ENCODE measurements at regions not wholly inside any gene's neighbourhood (a gene's known extent, or its start where the extent isn't known, plus 50 kb on each side); places are given as distances from the start of the nearest gene placed in this dataset.
"Not testable (repeated sequence)": the region's sequence is repeated elsewhere in the genome, so short reads cannot be mapped to it uniquely, and the experiment has no call there.

- H3K9ac ChIP-seq (ENCODE audit: low read length); H2AFZ ChIP-seq (ENCODE audit: low read length); H3K36me3 ChIP-seq (replicated peaks; ENCODE audit: insufficient read depth, low read length); H3K4me2 ChIP-seq (ENCODE audit: low read depth, low read length); H3K9me3 ChIP-seq (replicated peaks; ENCODE audit: insufficient read depth, low read length); H3K79me2 ChIP-seq (ENCODE audit: low read length); H3K4me1 ChIP-seq (ENCODE audit: low read length); H4K20me1 ChIP-seq (ENCODE audit: insufficient read depth, low read length); H3K4me3 ChIP-seq (ENCODE audit: low read length); H3K9me2 ChIP-seq (replicated peaks; ENCODE audit: insufficient read depth, low read length); DNase-seq; H3K27ac ChIP-seq (ENCODE audit: low read length); H3F3A ChIP-seq (ENCODE audit: insufficient read depth, low read length): not testable (repeated sequence)
- peaks cover 18% of the 10 kb centered on the region for H3K27me3 ChIP-seq (replicated peaks; ENCODE audit: insufficient read depth, low read length)
These were observed 68.8 kb upstream of the WIPI2 start for GRCh38 chr7:5121256-5121655.

GRCh38 chr7:5131238-5131637, 58.8 kb upstream of the WIPI2 start:
- not testable (repeated sequence) for H3K36me3 ChIP-seq (replicated peaks; ENCODE audit: insufficient read depth, low read length); H3K27ac ChIP-seq (ENCODE audit: low read length); H3K79me2 ChIP-seq (ENCODE audit: low read length); H4K20me1 ChIP-seq (ENCODE audit: insufficient read depth, low read length); H3K4me3 ChIP-seq (ENCODE audit: low read length); H3K9ac ChIP-seq (ENCODE audit: low read length); H3K9me3 ChIP-seq (replicated peaks; ENCODE audit: insufficient read depth, low read length); H2AFZ ChIP-seq (ENCODE audit: low read length); DNase-seq; H3K9me2 ChIP-seq (replicated peaks; ENCODE audit: insufficient read depth, low read length); H3F3A ChIP-seq (ENCODE audit: insufficient read depth, low read length); H3K4me2 ChIP-seq (ENCODE audit: low read depth, low read length); H3K4me1 ChIP-seq (ENCODE audit: low read length)
- peaks cover 15% of the 10 kb centered on the region for H3K27me3 ChIP-seq (replicated peaks; ENCODE audit: insufficient read depth, low read length)

- H3K4me3 ChIP-seq (ENCODE audit: low read length): no peak overlapping the region
- no peaks in the 10 kb centered on the region for H3K9me3 ChIP-seq (replicated peaks; ENCODE audit: insufficient read depth, low read length)
- H3K4me2 ChIP-seq (ENCODE audit: low read depth, low read length): no peak overlapping the region
- TF ChIP-seq CTCF (IDR thresholded peaks at IDR 0.05; ENCODE audit: low read length) (no peak), EZH2 (optimal IDR thresholded peaks at IDR 0.05; ENCODE audit: low read depth, low read length) (no peak), EZH2phosphoT487 (IDR thresholded peaks at IDR 0.05; ENCODE audit: low read length) (no peak)
- 0 out of 2 replicates have a peak, but pooled peaks cover 3% of the 10 kb centered on the region for H3K4me1 ChIP-seq (ENCODE audit: low read length)
- no peaks in the 10 kb centered on the region for H3K79me2 ChIP-seq (ENCODE audit: low read length)
- no peak for DNase-seq
- H4K20me1 ChIP-seq (ENCODE audit: insufficient read depth, low read length): no peaks in the 10 kb centered on the region
- no peak overlapping the region for H3K9ac ChIP-seq (ENCODE audit: low read length)
- no peak overlapping the region for H3K27ac ChIP-seq (ENCODE audit: low read length)
- H3F3A ChIP-seq (ENCODE audit: insufficient read depth, low read length): no peaks in the 10 kb centered on the region
- peaks cover 15% of the 10 kb centered on the region for H3K27me3 ChIP-seq (replicated peaks; ENCODE audit: insufficient read depth, low read length)
- no peak overlapping the region for H2AFZ ChIP-seq (ENCODE audit: low read length)
- H3K9me2 ChIP-seq (replicated peaks; ENCODE audit: insufficient read depth, low read length): no peaks in the 10 kb centered on the region
- H3K36me3 ChIP-seq (replicated peaks; ENCODE audit: insufficient read depth, low read length): no peaks in the 10 kb centered on the region
These were observed 57.5 kb upstream of the WIPI2 start for GRCh38 chr7:5132539-5132938.

- Histone ChIP-seq H3K4me3 (ENCODE audit: low read length) (no peak overlapping the region), H3F3A (ENCODE audit: insufficient read depth, low read length) (no peaks in the 10 kb centered on the region), H3K9me3 (replicated peaks; ENCODE audit: insufficient read depth, low read length) (no peaks in the 10 kb centered on the region), H3K27me3 (replicated peaks; ENCODE audit: insufficient read depth, low read length) (peaks cover 6% of the 10 kb centered on the region; the same call in 1 of the 2 replicates), H3K27ac (ENCODE audit: low read length) (no peak overlapping the region), H3K4me2 (ENCODE audit: low read depth, low read length) (no peak overlapping the region), H3K9ac (ENCODE audit: low read length) (no peak overlapping the region), H3K4me1 (ENCODE audit: low read length) (no peaks in the 10 kb centered on the region), H4K20me1 (ENCODE audit: insufficient read depth, low read length) (no peaks in the 10 kb centered on the region), H3K36me3 (replicated peaks; ENCODE audit: insufficient read depth, low read length) (no peaks in the 10 kb centered on the region), H2AFZ (ENCODE audit: low read length) (no peak overlapping the region), H3K9me2 (replicated peaks; ENCODE audit: insufficient read depth, low read length) (no peaks in the 10 kb centered on the region), H3K79me2 (ENCODE audit: low read length) (no peaks in the 10 kb centered on the region)
- peak; percentile 19 for DNase-seq
- TF ChIP-seq CTCF (IDR thresholded peaks at IDR 0.05; ENCODE audit: low read length) (peak; percentile 54), EZH2 (optimal IDR thresholded peaks at IDR 0.05; ENCODE audit: low read depth, low read length) (no peak)
These were observed 50.0 kb upstream of the WIPI2 start for GRCh38 chr7:5139998-5140397.

Measured in MM.1S (cell line).